Ovary (tissue), 7 donors: ENCODE measurements at regions not wholly inside any gene's neighbourhood (a gene's known extent, or its start where the extent isn't known, plus 50 kb on each side); places are given as distances from the start of the nearest gene placed in this dataset.

Experiments used
- DNase-seq, 5 donors: peaks; one replicate each; pipeline ENCODE4 v3.0.0-alpha.2; 2019 to 2020
- H3K27ac ChIP-seq, 2 donors: fragments of 200-600 bp; one replicate each; pipeline versions ENCODE4 v1.5.1 to v1.8.0; 2019 to 2022
- H3K27me3 ChIP-seq: fragments of 200-600 bp; one replicate; pipeline ENCODE4 v1.8.0; 2022
- H3K36me3 ChIP-seq: fragments of 200-600 bp; sonication (generic); one replicate; pipeline ENCODE4 v1.5.1; 2019
- H3K4me1 ChIP-seq: one replicate; pipeline ENCODE4 v1.8.1; 2013; ENCODE audit warnings: mild to moderate bottlenecking, moderate library complexity; ENCODE audit not compliant: insufficient read depth
- H3K4me3 ChIP-seq: fragments of 200-600 bp; sonication (generic); one replicate; pipeline ENCODE4 v1.5.1; 2017
- H3K9me3 ChIP-seq, 2 donors: fragments of 200-600 bp in 1 of 2; sonication (generic) in 1 of 2; one replicate each; pipeline versions ENCODE4 v1.5.1 to v1.8.1; 2013 to 2019; ENCODE audit warnings: mild to moderate bottlenecking in 1 of 2, moderate library complexity in 1 of 2
- CTCF ChIP-seq, 3 donors: fragments of 450-650 bp in 2 of 3; fragments of 200-600 bp in 1 of 3; IDR thresholded peaks; one replicate each; pipeline versions ENCODE4 v1.5.1 to v1.8.0; 2016 to 2022; ENCODE audit warnings: antibody characterized with exemption in 3 of 3, mild to moderate bottlenecking in 1 of 3
- EP300 ChIP-seq: sonication (generic); formaldehyde crosslinking; IDR thresholded peaks from one replicate; pipeline ENCODE4 v1.6.1; 2017; ENCODE audit warnings: antibody characterized with exemption
- POLR2A ChIP-seq: fragments of 450-650 bp; IDR thresholded peaks from one replicate; pipeline ENCODE4 v1.6.1; 2017; ENCODE audit warnings: antibody characterized with exemption, mild to moderate bottlenecking, moderate library complexity
- WGBS, 3 donors: extraction: QIAGEN DNeasy Blood & Tissue Kit in 1 of 3; methylation state at CpG; one replicate each; pipeline versions ENCODE4 v1.1.5 to v1.1.7; 2013 to 2017; 5-methylcytosine and 5-hydroxymethylcytosine counted together
- intact Hi-C, 4 donors: fragments of 100-400 bp; cut with DNase I; formaldehyde crosslinking; loops; one replicate each; pipeline versions ENCODE4 v1.11.0 to v1.15.1; 2022 to 2023
- donor health status: DM: no; HTN: no; CAD: no; lungs with moderate emphysema.
- donor health status: DM: no; HTN: no; CAD: no.
- donor health status: Bipolar disorder and iron deficiency.
- donor health status: DM: no; HTN: no; CAD: no.
- donor health status: DM: yes; HTN: yes; CAD: no.

- no peak for TF ChIP-seq POLR2A
- no peak for TF ChIP-seq EP300
- TF ChIP-seq CTCF (IDR thresholded peaks at IDR 0.05), result no peak
- DNase-seq, result no peak
- no peak overlapping the region for H3K27ac ChIP-seq
- H3K4me1 ChIP-seq, result no peaks in the 10 kb centered on the region
- WGBS, 3 donors, result 96 to 97% (median 97%) methylated on average over 13 of the region's 13 CpGs
- H3K36me3 ChIP-seq, result no peaks in the 10 kb centered on the region
- intact Hi-C loops, result no loop called here
- no peak overlapping the region for H3K4me3 ChIP-seq
- H3K9me3 ChIP-seq, result no peaks in the 10 kb centered on the region
- H3K27me3 ChIP-seq, result no peaks in the 10 kb centered on the region
Observed at GRCh38 chr6:65927141-65927540, 220.1 kb upstream of the EYS start.

- Histone ChIP-seq H3K4me1 (no peaks in the 10 kb centered on the region), H3K27me3 (no peaks in the 10 kb centered on the region), H3K9me3 (no peaks in the 10 kb centered on the region), H3K4me3 (no peak overlapping the region), H3K36me3 (no peaks in the 10 kb centered on the region), H3K27ac (no peak overlapping the region)
- TF ChIP-seq EP300, result no peak
- no peak for DNase-seq
- 69 to 94% (median 73%) methylated on average over 2 of the region's 2 CpGs for WGBS, 3 donors
- intact Hi-C loops, result no loop called here
Observed at GRCh38 chr6:65924411-65924810, 217.4 kb upstream of the EYS start.

GRCh38 chr6:65922049-65922448, 215.0 kb upstream of the EYS start:
- Histone ChIP-seq H3K9me3 (no peaks in the 10 kb centered on the region), H3K27ac (no peak overlapping the region), H3K36me3 (no peaks in the 10 kb centered on the region), H3K4me3 (no peak overlapping the region), H3K4me1 (no peaks in the 10 kb centered on the region), H3K27me3 (no peaks in the 10 kb centered on the region)
- TF ChIP-seq CTCF (IDR thresholded peaks at IDR 0.05), result no peak
- TF ChIP-seq POLR2A, result no peak
- no peak for TF ChIP-seq EP300
- DNase-seq, result no peak
- intact Hi-C loops, result no loop called here

GRCh38 chr6:65908065-65908464, 201.0 kb upstream of the EYS start:
- no peak for TF ChIP-seq CTCF (IDR thresholded peaks at IDR 0.05)
- TF ChIP-seq EP300, result no peak
- no peak for TF ChIP-seq POLR2A
- 54 to 83% (median 74%) methylated on average over 1 of the region's 1 CpG for WGBS, 3 donors

GRCh38 chr6:65903992-65904391, 197.0 kb upstream of the EYS start:
- no peaks in the 10 kb centered on the region for H3K36me3 ChIP-seq
- WGBS, 3 donors, result 84 to 93% (median 90%) methylated on average over 1 of the region's 1 CpG
- H3K4me3 ChIP-seq, result no peak overlapping the region
- no peaks in the 10 kb centered on the region for H3K9me3 ChIP-seq
- no peak overlapping the region for H3K27ac ChIP-seq
- TF ChIP-seq EP300 (no peak), CTCF (IDR thresholded peaks at IDR 0.05) (no peak), POLR2A (no peak)
- intact Hi-C loops, result no loop called here
- no peaks in the 10 kb centered on the region for H3K27me3 ChIP-seq
- no peaks in the 10 kb centered on the region for H3K4me1 ChIP-seq
- no peak for DNase-seq

More at GRCh38 chr6:65908065-65908464, 201.0 kb upstream of the EYS start:
- Histone ChIP-seq H3K36me3 (no peaks in the 10 kb centered on the region), H3K27me3 (no peaks in the 10 kb centered on the region), H3K4me1 (no peaks in the 10 kb centered on the region), H3K27ac (no peak overlapping the region), H3K9me3 (no peaks in the 10 kb centered on the region), H3K4me3 (no peak overlapping the region)
- intact Hi-C loops, result no loop called here
- no peak for DNase-seq
